GM12891 (cell line): ENCODE measurements at regions not wholly inside any gene's neighbourhood (a gene's known extent, or its start where the extent isn't known, plus 50 kb on each side); places are given as distances from the start of the nearest gene placed in this dataset.

Source experiments
- POLR2AphosphoS5 ChIP-seq: IDR thresholded peaks from 2 replicates; pipeline ENCODE4 v1.6.1; 2011; ENCODE audit warnings: low read depth, low read length, control low read depth
- TAF1 ChIP-seq: IDR thresholded peaks from 2 replicates; pipeline ENCODE4 v1.6.1; 2011; ENCODE audit warnings: low read depth, low read length, control low read depth

GRCh38 chr3:20873235-20873634 lies 687.2 kb upstream of the SGO1 start:
- TF ChIP-seq POLR2AphosphoS5 (no peak), TAF1 (no peak)
